ENCODE measurements at regions not wholly inside any gene's neighbourhood (a gene's known extent, or its start where the extent isn't known, plus 50 kb on each side); places are given as distances from the start of the nearest gene placed in this dataset.

- intact Hi-C loops (cut with DNase I), result no loop called here
These were observed 65.4 kb downstream of the UTRN start for GRCh38 chr6:144350528-144350880.

GRCh38 chr6:144351379-144352127 lies 66.4 kb downstream of the UTRN start:
- no peaks in the 10 kb centered on the region for H3K27me3 ChIP-seq
- intact Hi-C loops (cut with DNase I), result no loop called here
- H3K4me1 ChIP-seq, result no peaks in the 10 kb centered on the region
- TF ChIP-seq CTCF (IDR thresholded peaks at IDR 0.05), result no peak
- H3K9ac ChIP-seq (ENCODE audit: low read depth in 2 of 2, low read length in 2 of 2), result peak overlapping the region in 1 of 2 donors; percentile 3
- H3K4me3 ChIP-seq, result no peak overlapping the region
- H3K9me3 ChIP-seq, result no peaks in the 10 kb centered on the region
- H3K27ac ChIP-seq, result peak overlapping the region; percentile 33
- DNase-seq, result no peak
- no peaks in the 10 kb centered on the region for H3K36me3 ChIP-seq

More at GRCh38 chr6:144350528-144350880, 65.4 kb downstream of the UTRN start:
- Histone ChIP-seq H3K4me3 (no peak overlapping the region), H3K27ac (peak overlapping the region; percentile 45), H3K4me1 (no peaks in the 10 kb centered on the region), H3K9me3 (no peaks in the 10 kb centered on the region), H3K36me3 (no peaks in the 10 kb centered on the region), H3K9ac (ENCODE audit: low read depth in 2 of 2, low read length in 2 of 2) (no peak overlapping the region), H3K27me3 (no peaks in the 10 kb centered on the region)
- no peak for DNase-seq
- no peak for TF ChIP-seq CTCF (IDR thresholded peaks at IDR 0.05)

- Histone ChIP-seq H3K4me3 (no peak overlapping the region), H3K36me3 (no peaks in the 10 kb centered on the region), H3K4me1 (no peaks in the 10 kb centered on the region), H3K9ac (ENCODE audit: low read depth in 2 of 2, low read length in 2 of 2) (no peak overlapping the region), H3K9me3 (no peaks in the 10 kb centered on the region), H3K27me3 (no peaks in the 10 kb centered on the region), H3K27ac (no peak overlapping the region)
- no peak for DNase-seq
- TF ChIP-seq CTCF (IDR thresholded peaks at IDR 0.05), result no peak
- intact Hi-C loops (cut with DNase I), result no loop called here
These were observed 67.2 kb downstream of the UTRN start for GRCh38 chr6:144352331-144352730.

- no peak overlapping the region for H3K4me3 ChIP-seq
- no peaks in the 10 kb centered on the region for H3K27me3 ChIP-seq
- H3K4me1 ChIP-seq, result no peaks in the 10 kb centered on the region
- no peak for TF ChIP-seq CTCF (IDR thresholded peaks at IDR 0.05)
- intact Hi-C loops (cut with DNase I), result no loop called here
- no peaks in the 10 kb centered on the region for H3K9me3 ChIP-seq
- no peaks in the 10 kb centered on the region for H3K36me3 ChIP-seq
- H3K27ac ChIP-seq, result no peak overlapping the region
- no peak for DNase-seq
- H3K9ac ChIP-seq (ENCODE audit: low read depth in 2 of 2, low read length in 2 of 2), result no peak overlapping the region
These were observed 68.8 kb downstream of the UTRN start for GRCh38 chr6:144353871-144354314.

GRCh38 chr6:144359783-144360182 lies 74.6 kb downstream of the UTRN start:
- DNase-seq, result no peak
- H3K27me3 ChIP-seq, result no peaks in the 10 kb centered on the region
- no peak overlapping the region for H3K9ac ChIP-seq (ENCODE audit: low read depth in 2 of 2, low read length in 2 of 2)
- intact Hi-C loops (cut with DNase I), result no loop called here
- H3K9me3 ChIP-seq, result no peaks in the 10 kb centered on the region
- H3K4me3 ChIP-seq, result no peak overlapping the region
- H3K27ac ChIP-seq, result no peak overlapping the region
- no peak for TF ChIP-seq CTCF (IDR thresholded peaks at IDR 0.05)
- H3K4me1 ChIP-seq, result no peaks in the 10 kb centered on the region
- no peaks in the 10 kb centered on the region for H3K36me3 ChIP-seq
